Activated naive CD8-positive, alpha-beta T cell (primary cell): ENCODE measurements at regions not wholly inside any gene's neighbourhood (a gene's known extent, or its start where the extent isn't known, plus 50 kb on each side); places are given as distances from the start of the nearest gene placed in this dataset.

Experiments
- H3K27ac Mint-ChIP-seq: one replicate; pipeline ENCODE4 v1.8.0; 2021; ENCODE audit warnings: mixed read lengths
- H3K27me3 Mint-ChIP-seq: one replicate; pipeline ENCODE4 v1.8.0; 2021; ENCODE audit warnings: mixed read lengths
- H3K36me3 Mint-ChIP-seq: one replicate; pipeline ENCODE4 v1.8.0; 2021; ENCODE audit warnings: mixed read lengths
- H3K4me1 Mint-ChIP-seq: one replicate; pipeline ENCODE4 v1.8.0; 2021; ENCODE audit warnings: low read depth, mixed read lengths
- H3K4me3 Mint-ChIP-seq: one replicate; pipeline ENCODE4 v1.8.0; 2021; ENCODE audit warnings: mild to moderate bottlenecking, mixed read lengths
- H3K9me3 Mint-ChIP-seq: one replicate; pipeline ENCODE4 v1.8.0; 2021; ENCODE audit warnings: low read depth, mixed read lengths

DNA sequence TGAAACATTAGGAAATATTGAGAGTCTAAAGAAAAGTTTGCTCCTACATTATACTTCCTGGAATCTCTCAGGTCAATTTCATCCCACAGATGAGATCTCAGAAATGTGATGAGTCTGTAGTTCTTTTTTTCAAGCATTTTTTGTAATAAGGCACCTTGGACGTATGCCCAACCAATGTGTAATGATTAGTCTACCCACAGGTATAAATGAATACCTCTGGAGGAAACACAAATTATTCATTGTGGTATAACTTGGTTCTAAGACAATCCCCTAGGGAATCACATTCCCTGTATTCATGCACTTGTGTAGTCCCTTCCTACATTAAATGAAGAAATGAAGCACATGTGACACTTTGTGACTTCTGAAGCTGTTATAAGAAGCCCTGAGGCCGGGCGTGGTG, 596.2 kb upstream of the UBE2E2 start:
- H3K36me3 Mint-ChIP-seq, result no peaks in the 10 kb centered on the region
- H3K9me3 Mint-ChIP-seq, result no peaks in the 10 kb centered on the region
- H3K27me3 Mint-ChIP-seq, result no peaks in the 10 kb centered on the region
- no peak overlapping the region for H3K4me3 Mint-ChIP-seq
- H3K4me1 Mint-ChIP-seq, result no peaks in the 10 kb centered on the region
- H3K27ac Mint-ChIP-seq, result no peak overlapping the region

DNA sequence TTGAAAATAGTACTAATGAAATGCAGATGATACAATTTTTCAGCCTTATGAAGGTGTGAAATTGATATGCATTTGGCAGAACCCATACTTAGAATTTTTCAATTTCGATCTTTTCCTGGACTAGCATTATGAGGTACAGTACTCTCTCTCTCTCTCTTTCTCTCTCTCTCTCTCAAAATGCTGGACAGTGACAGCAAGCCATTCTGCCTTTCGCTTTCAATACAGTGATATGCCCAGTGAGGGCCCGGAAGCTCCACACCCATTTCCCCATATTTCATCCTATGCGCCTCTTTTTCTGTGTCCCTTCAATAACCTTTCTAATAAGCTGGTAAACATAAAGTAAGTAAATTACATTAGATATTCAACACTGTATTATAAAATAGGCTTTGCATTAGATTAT, 595.0 kb upstream of the UBE2E2 start:
- Mint-ChIP-seq H3K27me3 (no peaks in the 10 kb centered on the region), H3K9me3 (no peaks in the 10 kb centered on the region), H3K36me3 (no peaks in the 10 kb centered on the region), H3K4me3 (no peak overlapping the region), H3K27ac (no peak overlapping the region), H3K4me1 (no peaks in the 10 kb centered on the region)

DNA sequence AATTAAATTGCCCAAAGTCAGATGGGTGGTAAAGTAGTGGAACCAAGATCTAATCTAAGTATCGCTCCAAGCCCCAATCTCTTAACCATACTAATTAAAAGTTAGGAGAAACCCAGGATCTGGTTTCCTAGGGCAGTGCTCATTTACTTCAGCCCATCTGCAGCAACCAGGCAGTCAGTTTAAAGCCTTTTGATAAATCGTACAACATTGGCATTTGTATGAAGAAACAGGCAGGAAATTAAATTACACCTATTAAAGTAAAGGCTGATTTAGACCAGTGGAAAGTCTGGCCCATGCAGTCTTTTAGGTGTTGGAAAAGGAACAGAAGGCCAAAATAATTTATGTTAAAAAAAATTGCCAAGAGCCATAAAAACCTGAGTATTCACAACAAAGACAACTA, 594.4 kb upstream of the UBE2E2 start:
- Mint-ChIP-seq H3K4me1 (no peaks in the 10 kb centered on the region), H3K27me3 (no peaks in the 10 kb centered on the region), H3K36me3 (no peaks in the 10 kb centered on the region), H3K27ac (no peak overlapping the region), H3K9me3 (no peaks in the 10 kb centered on the region), H3K4me3 (no peak overlapping the region)

- H3K9me3 Mint-ChIP-seq, result no peaks in the 10 kb centered on the region
- H3K27me3 Mint-ChIP-seq, result no peaks in the 10 kb centered on the region
- no peaks in the 10 kb centered on the region for H3K4me1 Mint-ChIP-seq
- no peaks in the 10 kb centered on the region for H3K36me3 Mint-ChIP-seq
- no peak overlapping the region for H3K4me3 Mint-ChIP-seq
- H3K27ac Mint-ChIP-seq, result no peak overlapping the region
Measured at GRCh38 chr3:22609139-22609538, 594.0 kb upstream of the UBE2E2 start.

DNA sequence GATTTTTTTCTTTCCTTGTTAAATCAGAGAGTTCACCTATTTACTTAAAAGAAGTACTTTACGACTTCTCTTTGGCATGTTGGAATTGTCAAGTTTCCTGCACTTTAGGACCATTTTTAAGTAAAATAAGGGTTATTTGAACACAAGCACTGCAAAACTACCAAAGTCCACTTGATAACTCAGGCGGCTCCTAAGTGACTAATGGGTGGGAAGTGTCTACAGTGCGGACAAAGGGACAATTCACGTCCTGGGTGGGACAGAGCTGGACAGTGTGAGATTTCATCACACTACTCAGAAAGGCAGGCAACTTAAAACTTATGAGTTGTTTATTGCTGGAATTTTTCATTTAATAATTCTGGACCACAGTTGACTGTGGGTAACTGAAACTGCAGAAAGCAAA, 590.2 kb upstream of the UBE2E2 start:
- Mint-ChIP-seq H3K36me3 (no peaks in the 10 kb centered on the region), H3K4me3 (no peak overlapping the region), H3K27ac (no peak overlapping the region), H3K4me1 (no peaks in the 10 kb centered on the region), H3K27me3 (no peaks in the 10 kb centered on the region), H3K9me3 (no peaks in the 10 kb centered on the region)

DNA sequence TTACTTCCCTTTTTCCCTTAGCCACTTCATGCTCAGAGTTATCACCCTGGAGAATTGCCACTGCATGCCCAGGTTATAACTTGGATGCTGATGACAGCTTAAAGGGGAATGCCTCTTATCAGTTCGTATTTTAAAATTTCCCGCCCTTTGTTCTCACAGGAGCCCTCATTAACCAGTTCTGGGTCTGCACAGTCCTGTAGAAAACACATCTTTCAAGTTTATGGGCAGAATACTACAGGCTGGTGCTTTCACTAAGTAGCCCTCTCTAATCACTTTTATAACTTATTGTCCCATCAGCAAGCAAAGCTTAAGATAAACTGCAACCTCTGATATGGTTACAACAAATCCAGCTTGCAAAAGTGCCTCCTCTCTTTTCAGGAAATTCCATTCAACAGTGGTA, 587.3 kb upstream of the UBE2E2 start:
- Mint-ChIP-seq H3K4me3 (no peak overlapping the region), H3K4me1 (no peaks in the 10 kb centered on the region), H3K9me3 (no peaks in the 10 kb centered on the region), H3K27me3 (no peaks in the 10 kb centered on the region), H3K27ac (no peak overlapping the region), H3K36me3 (no peaks in the 10 kb centered on the region)

GRCh38 chr3:22617372-22617771, 585.8 kb upstream of the UBE2E2 start:
- Mint-ChIP-seq H3K4me3 (no peak overlapping the region), H3K27me3 (no peaks in the 10 kb centered on the region), H3K9me3 (no peaks in the 10 kb centered on the region), H3K27ac (no peak overlapping the region), H3K36me3 (no peaks in the 10 kb centered on the region), H3K4me1 (no peaks in the 10 kb centered on the region)

- Mint-ChIP-seq H3K27ac (no peak overlapping the region), H3K4me3 (no peak overlapping the region), H3K4me1 (no peaks in the 10 kb centered on the region), H3K36me3 (no peaks in the 10 kb centered on the region), H3K27me3 (no peaks in the 10 kb centered on the region), H3K9me3 (no peaks in the 10 kb centered on the region)
Measured at GRCh38 chr3:22620498-22620897, 582.6 kb upstream of the UBE2E2 start.

GRCh38 chr3:22621205-22621809, 581.8 kb upstream of the UBE2E2 start:
- Mint-ChIP-seq H3K9me3 (no peaks in the 10 kb centered on the region), H3K36me3 (no peaks in the 10 kb centered on the region), H3K27ac (no peak overlapping the region), H3K4me1 (no peaks in the 10 kb centered on the region), H3K4me3 (no peak overlapping the region), H3K27me3 (no peaks in the 10 kb centered on the region)

GRCh38 chr3:22627993-22628499, 575.1 kb upstream of the UBE2E2 start:
- Mint-ChIP-seq H3K27me3 (no peaks in the 10 kb centered on the region), H3K4me1 (no peaks in the 10 kb centered on the region), H3K9me3 (no peaks in the 10 kb centered on the region), H3K27ac (no peak overlapping the region), H3K36me3 (no peaks in the 10 kb centered on the region), H3K4me3 (no peak overlapping the region)

DNA sequence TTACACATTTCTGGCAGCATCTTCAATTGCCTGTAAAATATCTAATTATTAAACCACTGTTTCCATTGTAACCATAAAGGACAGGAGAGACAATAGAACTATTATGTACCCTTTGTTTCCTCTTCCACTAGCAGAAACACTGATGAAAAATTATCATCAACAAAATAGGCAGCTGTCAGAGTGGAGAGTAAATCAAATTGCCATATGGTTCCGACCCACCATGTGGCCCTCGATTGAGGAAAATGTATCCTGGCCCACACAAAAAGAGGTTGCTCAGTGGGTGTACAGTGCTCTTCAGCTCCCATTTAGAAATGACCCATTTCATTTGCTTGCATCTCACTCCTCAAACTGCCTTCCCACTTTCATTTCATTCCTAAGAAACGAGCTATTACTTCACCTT, 570.6 kb upstream of the UBE2E2 start:
- no peaks in the 10 kb centered on the region for H3K4me1 Mint-ChIP-seq
- H3K36me3 Mint-ChIP-seq, result no peaks in the 10 kb centered on the region
- H3K27me3 Mint-ChIP-seq, result no peaks in the 10 kb centered on the region
- H3K9me3 Mint-ChIP-seq, result no peaks in the 10 kb centered on the region
- H3K27ac Mint-ChIP-seq, result no peak overlapping the region
- H3K4me3 Mint-ChIP-seq, result no peak overlapping the region

DNA sequence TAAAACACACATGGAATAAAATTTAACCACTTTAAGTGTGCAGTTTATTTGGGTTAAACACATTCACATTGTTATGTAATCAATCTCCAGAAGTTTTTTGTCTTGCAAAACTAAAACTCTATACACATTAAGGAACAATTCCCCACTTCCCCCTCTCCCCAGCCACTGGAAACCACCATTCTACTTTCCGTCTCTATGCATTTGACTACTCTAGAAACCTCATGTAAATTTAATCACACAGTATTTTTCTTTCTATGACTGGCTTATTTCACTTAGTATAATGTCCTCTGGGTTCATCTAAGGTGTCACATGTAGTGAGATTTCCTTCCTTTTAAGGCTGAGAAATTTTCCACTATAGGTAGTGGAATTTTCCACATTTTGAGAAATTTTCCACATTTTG, 568.7 kb upstream of the UBE2E2 start:
- Mint-ChIP-seq H3K4me3 (no peak overlapping the region), H3K27ac (no peak overlapping the region), H3K27me3 (no peaks in the 10 kb centered on the region), H3K4me1 (no peaks in the 10 kb centered on the region), H3K9me3 (no peaks in the 10 kb centered on the region), H3K36me3 (no peaks in the 10 kb centered on the region)

- H3K27me3 Mint-ChIP-seq, result peaks cover 4% of the 10 kb centered on the region
- H3K4me1 Mint-ChIP-seq, result no peaks in the 10 kb centered on the region
- no peak overlapping the region for H3K27ac Mint-ChIP-seq
- no peak overlapping the region for H3K4me3 Mint-ChIP-seq
- H3K36me3 Mint-ChIP-seq, result no peaks in the 10 kb centered on the region
- H3K9me3 Mint-ChIP-seq, result no peaks in the 10 kb centered on the region
Measured at GRCh38 chr3:22659651-22660475, 543.3 kb upstream of the UBE2E2 start.

DNA sequence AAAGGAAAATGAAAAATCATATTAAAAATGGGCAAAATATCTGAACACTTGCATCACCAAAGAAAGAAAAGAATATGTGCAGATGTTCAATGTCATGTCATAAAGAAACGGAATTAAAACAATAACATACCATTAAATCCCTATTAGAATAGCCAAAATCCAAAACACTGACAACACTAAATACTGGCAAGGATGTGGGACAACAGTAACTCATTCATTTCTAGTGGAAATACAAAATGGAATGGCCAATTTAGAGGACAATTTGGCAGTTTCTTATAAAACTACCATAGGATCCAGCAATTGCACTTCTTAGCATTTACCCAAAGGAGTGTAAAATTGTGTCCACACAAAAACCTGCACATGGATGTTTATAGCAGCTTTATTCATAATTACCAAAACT, 542.5 kb upstream of the UBE2E2 start:
- Mint-ChIP-seq H3K36me3 (no peaks in the 10 kb centered on the region), H3K4me1 (no peaks in the 10 kb centered on the region), H3K27me3 (peaks cover 4% of the 10 kb centered on the region), H3K27ac (no peak overlapping the region), H3K9me3 (no peaks in the 10 kb centered on the region), H3K4me3 (no peak overlapping the region)

GRCh38 chr3:22661121-22661700, 541.9 kb upstream of the UBE2E2 start:
- Mint-ChIP-seq H3K36me3 (no peaks in the 10 kb centered on the region), H3K27ac (no peak overlapping the region), H3K4me3 (no peak overlapping the region), H3K9me3 (no peaks in the 10 kb centered on the region), H3K27me3 (peaks cover 4% of the 10 kb centered on the region), H3K4me1 (no peaks in the 10 kb centered on the region)
